ENCODE measurements at regions not wholly inside any gene's neighbourhood (a gene's known extent, or its start where the extent isn't known, plus 50 kb on each side); places are given as distances from the start of the nearest gene placed in this dataset.
"Not testable (repeated sequence)": the region's sequence is repeated elsewhere in the genome, so short reads cannot be mapped to it uniquely, and the experiment has no call there.

DNA sequence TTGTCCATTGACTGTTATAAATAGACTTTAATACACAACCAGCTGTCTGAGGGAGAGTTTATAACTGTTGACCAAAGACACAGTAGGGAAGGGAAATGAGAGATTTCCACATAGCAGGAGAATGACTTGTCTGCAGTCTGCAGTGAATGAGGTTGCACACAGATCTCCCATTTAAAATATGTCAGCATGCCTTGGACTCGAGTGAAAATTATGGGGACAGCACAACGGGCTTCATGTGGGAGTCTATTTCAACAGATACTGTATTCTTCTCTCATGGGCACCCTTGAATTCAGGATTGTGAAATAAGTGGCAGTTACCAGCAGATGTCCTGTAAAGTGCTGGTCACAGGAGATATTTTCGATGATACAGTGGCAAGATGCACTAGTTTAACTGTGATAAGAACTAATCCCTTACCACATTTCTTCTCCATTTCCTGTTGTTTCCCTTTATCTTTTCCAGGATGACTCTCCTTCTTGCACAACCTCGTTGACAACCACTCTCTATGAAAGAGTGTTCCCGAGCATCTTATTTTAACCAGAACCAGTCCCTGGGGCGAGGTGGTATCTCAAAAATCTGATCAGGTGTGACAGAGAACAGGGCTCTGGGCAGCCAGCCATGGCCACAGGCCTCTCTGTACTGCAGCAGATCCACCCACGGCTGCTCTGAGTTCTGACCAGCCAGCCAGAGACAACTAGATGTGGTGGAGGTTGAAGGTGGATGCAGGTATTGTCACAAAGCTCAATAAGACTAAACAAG, 51.5 kb upstream of the MAP3K1 start:
- DNase-seq (ENCODE audit: low spot score), result peak; percentile 72

DNA sequence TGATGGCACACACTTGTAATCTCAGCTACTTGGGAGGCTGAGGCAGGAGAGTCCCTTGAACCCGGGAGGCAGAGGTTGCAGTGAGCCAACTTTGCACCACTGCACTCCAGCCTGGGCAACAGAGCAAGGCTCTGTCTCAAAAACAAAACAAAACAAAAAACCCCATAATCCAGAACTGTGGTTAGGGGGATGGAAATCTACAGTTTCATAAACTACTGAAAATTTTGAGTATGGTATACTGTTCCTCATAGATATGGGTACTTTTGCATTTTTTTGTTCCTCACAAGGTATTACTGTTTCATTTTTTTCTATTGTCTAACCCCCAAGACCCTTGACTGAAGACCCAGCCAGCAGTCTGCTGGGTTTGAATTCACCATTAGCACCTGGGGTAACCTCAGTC, 52.2 kb upstream of the MAP3K1 start:
- DNase-seq (ENCODE audit: low spot score), result no peak

DNA sequence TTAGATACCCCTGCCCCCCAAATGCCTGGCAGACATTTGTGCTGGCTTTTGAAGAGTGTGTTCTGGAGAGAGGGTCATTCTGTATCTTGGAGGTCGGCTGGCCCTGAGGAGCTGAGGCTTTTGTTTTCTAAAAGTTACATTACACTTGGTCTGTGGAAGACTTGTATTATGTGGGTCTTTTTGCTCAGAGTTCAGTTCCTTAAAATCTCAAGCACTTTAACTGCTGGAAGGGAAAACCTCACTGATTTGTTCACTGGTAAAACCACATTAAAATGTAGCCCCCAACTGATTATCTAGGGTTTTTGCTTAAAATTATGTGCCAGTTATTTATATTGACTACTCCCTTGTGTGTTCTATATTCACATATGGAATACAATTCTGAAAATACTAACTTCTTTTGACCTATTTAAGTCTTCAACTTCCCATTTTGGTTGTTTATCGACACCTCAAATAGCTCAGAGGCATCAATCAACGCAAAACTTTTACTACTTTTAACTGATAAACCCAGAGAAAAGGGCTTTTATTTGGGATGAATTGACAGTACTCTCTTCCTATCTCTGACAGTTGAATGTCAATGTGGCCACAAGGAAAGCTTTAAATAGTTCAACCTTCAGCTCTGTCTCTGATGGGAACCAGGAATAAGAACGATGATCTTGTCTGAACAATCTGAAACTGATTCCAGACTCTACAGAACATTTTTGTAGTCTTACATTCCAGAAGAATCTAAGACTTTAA, 54.0 kb upstream of the MAP3K1 start:
- DNase-seq (ENCODE audit: low spot score), result no peak

- DNase-seq (ENCODE audit: low spot score), result no peak
Measured at GRCh38 chr5:56760723-56761122, 54.6 kb upstream of the MAP3K1 start.

DNA sequence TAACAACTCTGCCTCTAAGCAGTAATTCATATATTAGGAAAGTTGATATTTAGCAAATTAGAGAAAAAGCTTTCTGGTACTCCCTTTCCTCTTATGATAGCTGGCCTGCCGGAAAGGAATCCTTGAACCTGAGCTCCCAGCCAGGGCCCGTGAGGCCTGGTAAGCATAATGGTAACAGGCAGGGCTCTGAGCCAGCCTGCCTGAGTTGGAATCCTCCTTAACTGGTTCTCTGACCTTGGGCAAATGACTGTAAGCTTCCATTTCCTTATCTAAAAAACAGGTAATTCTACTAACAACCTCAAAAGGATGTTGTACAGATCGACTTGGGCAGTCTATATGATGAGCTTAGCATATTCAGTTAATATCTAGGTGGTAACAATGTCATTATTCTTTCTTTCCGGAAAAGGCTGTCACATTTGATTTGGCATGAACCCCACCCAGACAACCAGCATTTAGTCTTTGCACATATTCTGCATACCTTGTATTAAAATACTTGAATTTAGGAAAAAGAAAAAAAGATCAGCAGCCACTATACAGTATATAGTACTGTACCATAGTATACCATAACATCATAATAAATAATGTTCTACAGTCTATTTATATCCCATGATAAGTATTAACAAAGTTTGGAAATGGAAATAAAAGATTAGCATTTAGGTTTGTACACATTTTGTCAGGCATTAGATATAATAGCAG, 55.7 kb upstream of the MAP3K1 start:
- peak; percentile 11 for DNase-seq (ENCODE audit: low spot score)

DNA sequence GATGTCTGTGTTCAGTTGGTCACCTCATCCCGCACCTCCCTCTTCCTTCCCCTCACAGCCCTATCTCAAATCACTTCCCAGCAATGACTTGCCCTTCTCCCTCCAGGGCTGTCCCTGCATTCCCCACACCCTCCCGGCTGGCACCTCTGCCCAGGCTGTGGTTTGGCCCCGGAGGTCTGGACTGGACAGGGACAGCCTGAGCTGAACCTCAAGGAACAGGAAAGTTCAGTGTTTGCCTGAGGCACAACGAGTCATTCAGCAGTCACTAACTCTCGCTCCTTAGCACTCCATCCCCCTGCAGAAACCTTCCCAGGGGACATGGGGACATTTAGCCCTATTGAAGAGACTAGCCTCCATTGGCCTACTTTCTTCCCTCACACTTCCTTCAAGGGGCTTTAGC, 58.3 kb upstream of the MAP3K1 start:
- peak; percentile 78 for DNase-seq (ENCODE audit: low spot score)

GRCh38 chr5:56755036-56755555, 60.3 kb upstream of the MAP3K1 start:
- DNase-seq (ENCODE audit: low spot score), result no peak

DNA sequence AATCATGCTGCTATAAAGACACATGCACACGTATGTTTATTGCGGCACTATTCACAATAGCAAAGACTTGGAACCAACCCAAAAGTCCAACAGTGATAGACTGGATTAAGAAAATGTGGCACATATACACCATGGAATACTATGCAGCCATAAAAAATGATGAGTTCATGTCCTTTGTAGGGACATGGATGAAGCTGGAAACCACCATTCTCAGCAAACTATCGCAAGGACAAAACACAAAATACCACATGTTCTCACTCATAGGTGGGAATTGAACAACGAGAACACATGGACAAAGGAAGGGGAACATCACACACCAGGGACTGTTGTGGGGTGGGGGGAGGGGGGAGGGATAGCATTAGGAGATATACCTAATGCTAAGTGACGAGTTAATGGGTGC, 61.8 kb upstream of the MAP3K1 start:
- DNase-seq (ENCODE audit: low spot score), result not testable (repeated sequence)

GRCh38 chr5:56751572-56752313, 63.6 kb upstream of the MAP3K1 start:
- DNase-seq (ENCODE audit: low spot score), result no peak

DNA sequence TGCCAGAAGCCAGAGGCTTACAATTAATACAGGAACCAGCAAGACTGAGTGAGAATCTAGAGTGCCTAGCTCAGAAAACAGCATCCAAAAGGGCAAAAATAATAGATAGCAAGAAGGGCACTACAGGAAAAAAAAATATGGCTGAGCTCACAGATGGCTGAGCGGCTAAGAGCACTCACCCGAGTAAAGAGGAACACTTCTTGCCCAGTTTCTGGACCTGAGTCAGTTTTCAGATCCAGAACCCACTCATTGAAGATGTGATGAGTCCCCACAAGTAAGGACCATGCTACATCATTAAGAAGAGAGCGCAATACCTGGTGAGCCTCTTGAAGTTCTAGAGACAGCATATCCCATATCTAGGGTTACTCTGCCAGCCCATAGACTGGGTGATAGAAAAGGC, 65.5 kb upstream of the MAP3K1 start:
- no peak for DNase-seq (ENCODE audit: low spot score)

DNA sequence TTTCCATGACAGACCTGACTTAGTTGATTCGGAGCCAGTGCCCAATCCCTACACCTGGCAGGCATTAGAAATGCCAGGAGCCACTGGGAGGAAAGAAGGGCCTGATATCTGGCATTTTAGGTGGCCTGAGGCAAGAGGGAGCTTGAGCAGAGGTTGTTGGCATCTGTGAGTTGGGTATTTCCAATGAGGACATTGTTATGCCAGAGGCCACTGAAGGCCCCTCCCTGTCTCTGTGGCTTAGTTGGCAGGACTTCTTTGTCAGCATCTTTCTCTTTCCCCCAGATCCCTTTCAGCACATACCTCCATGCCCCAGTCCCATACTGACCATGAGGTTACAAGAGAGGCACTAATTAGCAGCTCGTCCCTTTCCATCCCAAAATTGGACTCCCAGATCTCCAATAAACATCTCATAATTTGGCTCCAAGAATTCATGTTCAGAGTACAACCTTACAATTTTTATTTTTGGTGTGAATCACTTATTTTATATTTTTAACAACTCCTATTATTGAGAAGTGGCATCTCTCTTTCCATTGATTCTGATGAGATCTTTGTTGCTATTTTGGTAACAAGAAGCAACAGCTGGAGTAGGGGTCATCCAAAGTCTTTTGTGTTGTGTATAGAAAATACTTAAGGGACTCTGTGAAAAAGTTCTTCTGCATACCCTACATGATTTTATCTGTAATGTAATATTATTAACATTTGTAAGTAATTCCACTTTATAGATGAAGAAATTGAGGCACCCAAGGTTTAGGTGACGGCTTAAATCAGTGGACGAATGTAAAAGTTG, 68.6 kb upstream of the MAP3K1 start:
- DNase-seq (ENCODE audit: low spot score), result no peak

DNA sequence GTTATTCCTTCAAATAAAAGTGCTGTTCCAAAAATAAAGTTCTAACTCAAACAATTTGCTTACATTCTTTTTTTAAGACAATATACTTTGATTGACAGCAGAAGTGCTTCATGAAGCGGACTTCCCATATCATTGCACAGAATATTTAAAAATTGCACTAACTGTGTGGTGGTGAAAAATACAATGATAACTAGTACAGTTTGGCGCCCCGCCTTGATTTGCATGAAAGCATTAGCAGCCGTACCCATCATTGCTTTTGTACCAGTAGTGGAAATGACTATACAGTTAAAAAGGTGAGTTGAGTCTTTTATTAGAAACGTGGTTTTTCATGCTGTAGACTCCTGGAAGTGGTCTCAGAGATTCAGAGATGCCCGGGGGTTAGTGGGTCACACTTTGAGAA, 69.5 kb upstream of the MAP3K1 start:
- DNase-seq (ENCODE audit: low spot score), result no peak

GRCh38 chr5:56740868-56741267, 74.5 kb upstream of the MAP3K1 start:
- no peak for DNase-seq (ENCODE audit: low spot score)

DNA sequence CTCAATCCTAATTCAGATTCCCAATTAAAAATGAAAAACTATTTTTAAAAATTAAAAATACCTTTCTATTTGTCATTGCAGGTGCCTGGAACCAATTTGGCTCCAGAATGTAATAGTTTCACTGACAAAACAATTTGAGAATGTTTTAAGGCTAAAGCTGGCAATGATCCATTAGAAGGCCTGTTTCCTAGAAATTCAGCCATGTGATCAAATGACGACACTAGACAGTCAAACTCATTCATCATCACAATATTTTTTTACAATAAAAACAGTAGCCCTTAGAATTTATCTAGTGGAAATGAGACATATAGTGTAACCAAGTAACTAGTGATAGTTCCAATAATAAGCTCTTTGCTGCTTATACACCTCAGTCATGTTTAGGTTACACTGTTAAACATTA, 75.4 kb upstream of the MAP3K1 start:
- no peak for DNase-seq (ENCODE audit: low spot score)

GRCh38 chr5:56737951-56738606, 77.3 kb upstream of the MAP3K1 start:
- DNase-seq (ENCODE audit: low spot score), result no peak

DNA sequence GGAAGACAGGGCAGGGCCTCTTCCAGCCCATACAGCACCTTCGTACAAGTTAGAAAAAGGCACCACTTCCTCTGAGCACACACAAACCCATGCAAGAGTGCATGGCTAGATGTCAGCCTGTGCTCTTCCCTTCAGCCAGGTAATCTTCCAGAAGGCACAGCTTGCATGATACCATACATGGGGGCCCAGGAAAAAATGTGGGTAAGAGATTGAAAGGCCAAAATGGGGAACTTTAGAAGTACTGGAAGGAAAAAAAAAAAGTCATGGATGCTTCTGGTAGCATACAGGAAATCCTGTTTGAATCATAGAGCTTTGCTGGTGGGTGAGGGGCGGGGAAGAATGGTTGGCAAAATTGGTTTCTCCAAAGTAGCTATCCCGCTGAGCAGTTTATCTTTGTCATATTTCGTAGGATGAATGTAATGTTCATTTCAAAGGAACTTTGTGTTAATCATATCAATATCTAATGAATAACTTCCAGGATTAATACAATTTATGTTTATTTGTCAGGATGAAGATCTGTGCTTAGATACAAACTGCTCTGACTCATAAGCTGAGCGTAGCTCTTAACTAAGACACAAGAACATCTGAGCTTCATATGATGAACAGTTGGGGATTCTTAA, 78.2 kb upstream of the MAP3K1 start:
- DNase-seq (ENCODE audit: low spot score), result peak; percentile 16

- no peak for DNase-seq (ENCODE audit: low spot score)
Measured at GRCh38 chr5:56735849-56736641, 79.3 kb upstream of the MAP3K1 start.

GRCh38 chr5:56734091-56734694, 81.2 kb upstream of the MAP3K1 start:
- peak; percentile 78 for DNase-seq (ENCODE audit: low spot score)

DNA sequence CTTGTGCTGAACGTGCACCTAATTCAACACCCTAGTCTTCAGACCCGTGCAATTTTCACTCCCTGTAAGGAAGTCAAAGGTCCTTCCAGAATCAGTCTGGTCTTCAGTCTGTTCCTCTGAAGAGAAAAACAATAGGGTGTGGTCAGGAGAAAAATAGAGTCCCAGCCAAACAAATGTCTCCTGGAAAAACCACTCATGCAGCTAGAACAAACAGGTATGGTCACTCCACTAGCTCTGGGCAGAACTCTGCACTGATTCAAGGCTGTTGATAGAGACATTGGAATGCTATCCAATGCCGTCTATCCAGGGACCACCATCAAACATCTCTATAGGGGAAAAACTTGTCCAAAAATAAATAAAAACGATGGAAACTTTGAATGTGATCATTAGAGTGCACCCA, 81.8 kb upstream of the MAP3K1 start:
- peak; percentile 51 for DNase-seq (ENCODE audit: low spot score)

Measured in kidney tubule cell (primary cell).